Urothelium cell line (cell line): ENCODE measurements at regions not wholly inside any gene's neighbourhood (a gene's known extent, or its start where the extent isn't known, plus 50 kb on each side); places are given as distances from the start of the nearest gene placed in this dataset.
"Not testable (repeated sequence)": the region's sequence is repeated elsewhere in the genome, so short reads cannot be mapped to it uniquely, and the experiment has no call there.

Source experiments
- DNase-seq: peaks from one replicate; pipeline ENCODE4 v3.0.0; 2011; ENCODE audit warnings: low spot score, mixed read lengths
- FAIRE-seq: peaks from 2 replicates; lab custom pipeline; 2011; peaks lifted over from hg19 to GRCh38; lab: Jason Lieb, UNC

DNA sequence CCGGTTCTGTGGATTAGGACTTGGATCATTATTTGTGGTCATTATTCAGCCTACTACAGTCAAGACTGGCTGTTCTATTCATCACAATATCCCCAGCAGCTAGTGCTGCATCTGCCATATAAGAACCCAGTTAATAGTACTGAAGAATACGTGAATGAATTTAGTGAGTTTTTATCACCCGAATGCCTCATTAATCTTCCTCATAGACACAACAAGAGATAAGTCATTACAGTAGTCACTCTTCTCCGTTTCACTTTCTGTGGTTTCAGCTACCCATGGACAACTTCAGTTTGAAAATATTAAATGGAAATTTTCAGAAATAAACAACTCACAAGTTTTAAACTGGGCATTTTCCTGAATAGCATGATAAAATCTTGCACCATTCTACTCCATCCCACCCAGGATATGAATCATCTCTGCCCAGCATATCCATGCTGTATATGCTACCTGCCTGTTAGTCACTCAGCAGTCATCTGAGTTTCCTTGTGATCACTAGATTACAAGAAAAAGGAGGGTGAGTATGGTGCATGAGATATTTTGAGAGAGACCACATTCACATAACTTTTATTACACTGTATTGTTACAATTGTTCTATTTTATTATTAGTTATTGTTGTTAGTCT is 363.7 kb upstream of the CHAC2 start:
- DNase-seq, result peak; percentile 50
- peak; percentile 65 for FAIRE-seq

DNA sequence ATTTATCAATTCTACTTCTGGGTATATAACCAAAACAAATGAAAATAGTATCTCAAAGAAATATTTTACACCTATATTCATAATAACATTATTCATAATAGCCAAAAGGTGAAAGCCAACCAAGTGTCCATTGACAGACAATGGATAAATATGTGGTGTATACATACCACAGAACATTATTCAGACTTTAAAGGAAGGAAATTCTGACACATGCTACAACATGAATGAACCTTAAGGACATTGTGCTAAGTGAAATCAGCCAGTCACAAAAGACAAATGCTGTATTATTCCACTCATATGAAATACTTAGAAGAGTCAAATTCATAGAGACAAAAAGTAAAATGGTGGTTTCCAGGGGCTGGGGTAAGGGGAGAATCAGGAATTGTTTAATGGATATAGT is 370.5 kb upstream of the CHAC2 start:
- no peak for FAIRE-seq
- no peak for DNase-seq

DNA sequence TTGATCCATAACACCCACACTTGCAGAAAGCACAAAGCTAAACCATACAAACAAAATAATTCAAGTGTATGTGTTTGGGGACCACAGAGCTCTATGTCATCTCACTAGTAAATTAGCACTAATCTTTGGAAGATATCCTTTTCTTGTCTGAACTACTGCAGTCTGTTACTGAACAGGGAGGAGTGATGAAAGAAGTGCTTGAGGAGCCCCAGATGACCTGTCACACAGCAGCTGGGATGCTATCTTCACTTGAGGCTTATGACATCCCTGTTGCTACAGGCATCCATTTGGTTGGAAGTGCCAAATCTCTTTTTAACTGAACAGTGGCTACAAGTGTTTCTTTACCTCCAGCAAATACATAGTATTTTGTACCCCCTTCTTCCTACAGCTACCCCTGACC is 386.3 kb upstream of the CHAC2 start:
- FAIRE-seq, result no peak

DNA sequence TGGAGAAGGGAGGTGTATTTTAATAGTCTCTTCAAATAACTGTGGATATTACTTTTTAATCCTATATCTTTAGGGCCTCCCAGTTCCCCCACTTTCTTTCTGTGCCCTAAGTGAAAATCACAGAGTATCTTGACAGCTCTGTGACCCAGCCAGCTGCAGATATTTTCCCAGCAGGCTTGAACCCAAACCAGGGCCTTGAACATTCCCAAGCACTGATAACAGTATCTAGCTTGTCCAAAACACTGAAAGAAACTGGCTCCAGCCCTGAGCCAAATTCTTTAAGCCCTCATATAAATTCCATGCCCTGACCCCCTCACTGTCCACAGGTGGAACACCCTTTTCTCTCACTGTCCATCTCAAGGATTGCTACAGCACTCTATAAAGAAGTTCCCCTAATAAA is 388.1 kb upstream of the CHAC2 start:
- DNase-seq (no peak), FAIRE-seq (no peak)

More for the DNA sequence above, 386.3 kb upstream of the CHAC2 start:
- DNase-seq, result no peak

DNA sequence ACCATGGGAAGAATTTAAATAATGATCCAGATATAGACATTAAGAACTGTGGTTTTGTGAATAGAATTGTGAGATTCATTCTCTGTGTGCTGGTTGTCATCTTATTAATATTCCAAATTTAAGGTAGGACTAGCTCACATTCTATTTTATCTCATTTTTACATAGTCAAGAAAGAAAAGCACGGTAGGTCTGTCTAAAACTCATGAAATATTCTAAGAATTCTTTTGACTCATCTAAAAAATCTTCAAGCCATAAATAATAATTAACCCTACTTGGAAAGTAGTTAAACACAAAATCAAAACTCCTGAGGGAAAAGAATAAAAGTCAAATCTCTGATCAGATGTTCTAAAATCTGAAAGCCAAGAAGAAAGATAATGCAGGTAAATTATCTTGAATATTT is 388.8 kb upstream of the CHAC2 start:
- FAIRE-seq, result no peak
- DNase-seq, result no peak

DNA sequence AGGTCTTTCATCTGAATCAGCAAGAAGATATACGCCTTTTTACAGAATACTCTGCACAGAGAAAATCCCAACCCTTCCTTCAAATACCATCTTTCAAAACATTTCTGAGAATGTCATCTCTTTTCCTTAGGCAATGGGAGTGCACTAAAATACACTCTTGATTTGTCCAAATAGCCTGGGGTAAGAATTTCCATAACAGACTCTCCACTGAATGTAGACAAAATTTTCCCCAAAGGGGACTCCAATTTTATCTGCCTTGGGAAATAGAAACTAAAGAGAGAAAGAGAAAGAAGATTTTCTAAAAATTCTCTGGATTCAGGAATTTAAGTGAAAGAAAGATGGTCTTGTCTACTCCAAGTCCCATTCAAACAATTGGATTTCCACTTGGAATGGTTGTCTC is 394.5 kb upstream of the CHAC2 start:
- FAIRE-seq (no peak), DNase-seq (no peak)

DNA sequence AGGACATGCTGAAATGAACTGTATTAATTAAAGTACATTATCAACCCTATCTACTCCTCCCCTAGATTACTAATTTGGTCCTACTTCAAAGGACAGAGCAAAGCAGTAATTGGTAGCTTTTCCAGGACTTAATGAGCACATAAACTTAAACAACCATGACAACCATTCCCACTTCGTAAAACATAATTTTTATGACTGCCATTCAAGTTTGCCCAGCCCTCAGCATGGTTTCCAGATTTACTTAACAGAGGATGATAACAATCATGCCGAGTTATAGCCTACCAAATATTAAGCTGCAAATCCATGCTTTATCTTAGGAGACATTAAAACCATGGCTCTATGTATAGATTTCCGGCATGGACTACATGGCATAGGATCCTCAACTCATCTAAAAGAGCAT is 401.1 kb upstream of the CHAC2 start:
- no peak for FAIRE-seq
- DNase-seq, result no peak

DNA sequence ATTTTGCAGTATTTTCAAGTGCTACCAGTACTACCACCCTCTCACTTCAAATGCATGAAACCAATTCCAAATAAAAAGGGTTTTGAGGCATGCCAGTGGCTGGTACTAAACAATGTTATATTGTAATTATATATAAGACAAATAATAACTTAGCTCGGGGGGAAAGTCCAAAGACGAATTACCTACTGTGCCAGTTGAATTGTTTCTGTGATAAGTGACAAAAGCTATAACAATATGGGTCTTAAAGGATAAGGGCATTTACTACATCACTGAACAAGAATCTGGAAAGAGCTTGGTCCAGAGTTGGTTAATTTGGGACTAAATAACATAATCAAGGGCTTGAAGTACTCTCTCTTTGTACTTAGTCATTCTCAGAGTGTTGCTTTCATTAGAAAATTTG is 404.7 kb upstream of the CHAC2 start:
- DNase-seq, result no peak
- no peak for FAIRE-seq

DNA sequence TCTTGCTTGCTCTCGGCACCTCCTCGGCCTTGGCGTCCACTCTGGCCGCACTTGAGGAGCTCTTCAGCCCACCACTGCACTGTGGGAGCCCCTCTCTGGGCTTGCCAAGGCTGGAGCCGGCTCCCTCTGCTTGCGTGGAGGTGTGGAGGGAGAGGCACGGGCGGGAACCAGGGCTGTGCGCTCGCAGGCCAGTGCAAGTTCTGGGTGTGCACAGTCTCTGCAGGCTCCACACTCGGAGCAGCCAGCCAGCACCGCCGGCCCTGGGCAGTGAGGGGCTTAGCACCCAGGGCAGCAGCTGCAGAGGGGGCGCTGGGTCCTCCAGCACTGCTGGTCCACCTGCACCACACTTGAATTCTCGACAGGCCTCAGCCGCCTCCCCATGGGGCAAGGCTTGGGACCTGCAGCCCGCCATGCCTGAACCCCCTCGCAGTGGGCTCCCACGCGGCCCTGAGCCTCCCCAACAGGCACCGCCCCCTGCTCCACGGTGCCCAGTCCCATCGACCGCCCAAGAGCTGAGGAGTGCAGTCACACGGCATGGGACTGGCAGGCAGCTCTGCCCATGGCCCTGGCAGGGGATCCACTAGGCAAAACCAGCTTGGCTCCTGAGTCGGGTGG is 411.2 kb upstream of the CHAC2 start:
- no peak for FAIRE-seq
- no peak for DNase-seq

DNA sequence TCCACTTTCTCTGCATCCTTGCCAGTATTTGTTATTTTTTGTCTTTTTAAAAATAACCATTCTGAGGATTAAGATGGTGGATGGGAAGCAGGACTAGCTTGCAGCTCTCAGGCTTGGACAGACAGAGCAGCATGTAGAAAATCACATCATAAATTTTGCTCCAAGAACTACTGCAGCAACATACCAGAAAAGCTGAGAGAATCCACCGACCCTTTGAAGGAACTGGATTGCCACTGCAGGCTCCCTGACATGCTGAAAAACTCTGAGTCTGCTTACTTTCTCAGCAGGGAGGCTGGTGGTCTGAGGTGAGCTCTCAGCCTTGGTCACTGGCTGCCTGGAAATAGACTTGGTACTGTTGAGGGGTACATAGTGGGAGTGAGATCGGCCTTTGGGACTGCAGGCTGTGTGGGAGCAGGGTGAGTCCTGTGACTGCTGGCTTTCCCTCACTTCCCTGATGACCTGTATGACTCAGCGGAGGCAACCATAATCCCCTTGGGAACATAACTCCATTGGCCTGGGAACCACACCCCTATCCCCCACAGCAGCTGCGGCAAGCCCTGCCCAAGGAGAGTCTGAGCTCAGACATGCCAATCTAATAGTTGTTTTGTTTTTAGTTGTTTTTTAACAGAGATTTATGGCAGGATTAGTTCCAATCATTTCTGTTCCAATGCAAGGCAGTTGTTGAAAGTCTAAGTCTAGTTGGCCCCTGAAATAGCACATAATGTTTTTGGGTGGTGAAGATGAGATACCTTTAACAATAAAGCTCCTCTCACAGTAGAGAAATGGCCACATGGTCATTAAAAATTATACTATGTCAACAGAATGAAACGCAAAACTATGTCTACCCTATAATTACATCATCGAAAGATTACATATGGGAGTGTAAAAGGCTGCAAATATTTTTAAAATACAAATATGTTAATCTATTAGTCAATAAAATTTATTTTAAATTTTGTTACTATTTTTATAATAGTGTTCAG is 414.2 kb upstream of the CHAC2 start:
- DNase-seq (peak; percentile 30), FAIRE-seq (peak; percentile 92)

DNA sequence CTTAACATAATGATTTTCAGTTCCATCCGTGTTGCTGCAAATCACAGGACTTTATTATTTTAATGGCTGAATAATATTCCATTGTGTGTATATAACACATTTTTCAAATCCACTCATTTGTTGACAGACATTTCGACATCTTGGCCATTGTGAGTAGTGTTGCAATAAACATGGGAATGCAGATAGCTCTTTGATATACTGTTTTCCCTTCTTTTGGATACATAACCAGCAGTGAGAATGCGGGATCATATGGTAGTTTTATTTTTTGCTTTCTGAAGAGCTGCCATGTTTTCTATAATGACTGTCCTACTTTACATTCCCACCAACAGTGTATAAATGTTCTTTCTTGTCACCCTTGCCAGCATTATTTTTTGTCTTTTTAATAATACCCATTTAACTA is 420.3 kb upstream of the CHAC2 start:
- DNase-seq, result no peak

DNA sequence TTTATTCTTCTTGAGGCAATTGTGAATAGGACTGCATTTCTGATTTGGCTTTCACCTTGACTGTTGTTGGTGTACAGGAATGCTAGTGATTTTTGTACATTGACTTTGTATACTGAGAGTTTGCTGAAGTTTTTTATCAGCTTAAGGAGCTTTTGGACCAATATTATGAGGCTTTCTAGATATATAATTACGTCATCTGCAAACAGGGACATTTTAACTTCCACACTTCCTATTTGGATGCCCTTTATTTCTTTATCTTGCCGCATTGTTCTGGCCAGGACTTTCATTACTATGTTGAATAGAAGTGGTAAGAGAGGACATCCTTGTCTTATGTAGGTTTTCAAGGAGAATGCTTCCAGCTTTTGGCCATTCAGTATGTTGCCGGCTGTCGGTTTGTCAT is 425.4 kb upstream of the CHAC2 start:
- DNase-seq, result no peak
- FAIRE-seq, result no peak

More for the DNA sequence above, 420.3 kb upstream of the CHAC2 start:
- FAIRE-seq, result no peak

DNA sequence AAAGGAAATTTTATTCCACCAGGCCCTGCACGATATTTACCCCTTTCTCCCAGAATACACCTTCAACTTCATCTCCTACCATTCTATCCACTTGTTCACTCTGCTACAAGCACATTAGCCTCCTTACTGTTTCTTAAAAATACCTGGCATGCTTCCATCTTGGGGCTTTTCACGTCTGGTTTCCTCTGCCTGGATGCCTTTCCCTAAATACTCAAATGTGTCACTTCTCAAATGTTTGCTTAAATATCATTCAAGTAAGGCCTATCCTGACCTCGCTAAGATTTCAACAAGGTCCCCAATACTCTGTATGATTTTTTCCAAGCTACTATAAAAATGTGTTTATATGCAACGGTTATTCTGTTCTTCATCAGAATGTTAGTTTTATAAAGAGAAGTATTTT is 433.0 kb upstream of the CHAC2 start:
- DNase-seq (no peak), FAIRE-seq (no peak)

DNA sequence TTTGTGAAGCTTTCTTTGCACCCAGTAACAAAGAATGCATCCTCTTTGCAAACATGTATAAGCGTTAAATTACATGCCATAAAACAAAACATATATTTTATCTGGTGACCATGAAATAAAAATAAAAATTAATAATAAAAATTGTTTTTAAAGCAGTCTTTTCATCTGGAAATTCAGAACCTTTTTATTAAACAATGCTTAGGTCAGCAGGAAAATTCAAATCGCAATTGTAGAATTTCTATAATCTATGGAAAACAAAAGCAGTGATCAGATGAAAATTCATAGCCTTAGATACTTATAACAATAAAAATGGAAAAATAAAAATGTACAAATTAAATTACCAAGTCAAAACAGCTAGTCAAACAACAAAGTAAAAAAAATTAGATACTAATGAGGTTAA is 435.9 kb upstream of the CHAC2 start:
- DNase-seq (no peak), FAIRE-seq (no peak)

DNA sequence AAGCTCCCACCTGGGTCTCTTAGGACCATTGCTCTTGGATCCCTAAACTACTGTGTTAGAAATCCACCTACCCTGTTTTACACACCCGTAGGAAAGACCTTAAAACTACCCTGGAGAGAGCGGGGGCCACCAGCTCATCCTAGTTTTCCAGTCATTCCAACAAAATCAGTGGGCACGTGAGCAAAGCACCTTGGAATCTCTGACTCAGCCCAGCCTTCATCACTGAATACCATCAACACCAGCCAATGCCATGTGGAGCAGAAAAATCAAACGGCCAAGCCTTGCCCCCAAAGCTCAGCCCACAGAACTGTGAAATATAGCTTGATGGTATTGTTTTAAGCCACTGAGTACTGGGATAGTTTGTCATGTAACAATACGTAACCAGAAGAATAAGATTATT is 449.7 kb upstream of the CHAC2 start:
- FAIRE-seq, result no peak
- peak; percentile 40 for DNase-seq

DNA sequence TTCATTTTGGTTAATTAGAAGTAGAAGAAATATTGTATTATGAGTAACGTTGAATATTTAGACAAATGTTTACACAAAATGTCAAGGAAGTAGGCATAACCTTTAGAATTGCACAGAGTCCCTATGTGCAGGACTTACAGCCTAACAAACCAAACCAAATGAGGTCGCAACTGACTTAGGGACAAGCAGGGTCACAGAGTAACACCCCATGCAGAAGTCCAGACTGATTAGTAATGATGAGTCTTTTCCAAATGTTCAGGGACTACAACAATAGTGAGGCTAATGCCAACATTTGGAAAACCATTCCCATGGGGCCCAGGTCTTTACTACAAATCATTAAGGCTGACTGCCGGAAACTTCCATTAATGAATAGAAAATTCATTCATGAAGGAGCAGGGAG is 452.5 kb upstream of the CHAC2 start:
- FAIRE-seq, result no peak
- no peak for DNase-seq

DNA sequence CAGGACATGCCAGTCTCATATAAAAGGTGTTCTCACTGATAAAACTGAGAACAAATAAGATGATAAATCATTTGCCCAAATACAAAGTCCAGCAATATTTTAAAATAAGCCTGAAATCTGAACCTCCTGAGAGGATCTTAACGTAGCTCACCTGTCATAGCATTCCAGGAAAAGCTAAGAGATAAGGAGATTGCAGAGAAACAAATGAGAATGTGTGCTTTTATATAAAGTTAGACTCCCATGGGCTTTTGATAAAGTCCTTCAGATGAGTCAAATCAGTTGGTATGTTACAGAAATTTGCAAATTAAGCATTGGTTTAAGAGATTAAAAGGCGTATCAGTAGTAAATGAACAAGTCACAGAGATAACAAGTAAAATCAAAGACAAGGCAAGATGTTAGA is 452.9 kb upstream of the CHAC2 start:
- no peak for FAIRE-seq
- DNase-seq, result no peak

DNA sequence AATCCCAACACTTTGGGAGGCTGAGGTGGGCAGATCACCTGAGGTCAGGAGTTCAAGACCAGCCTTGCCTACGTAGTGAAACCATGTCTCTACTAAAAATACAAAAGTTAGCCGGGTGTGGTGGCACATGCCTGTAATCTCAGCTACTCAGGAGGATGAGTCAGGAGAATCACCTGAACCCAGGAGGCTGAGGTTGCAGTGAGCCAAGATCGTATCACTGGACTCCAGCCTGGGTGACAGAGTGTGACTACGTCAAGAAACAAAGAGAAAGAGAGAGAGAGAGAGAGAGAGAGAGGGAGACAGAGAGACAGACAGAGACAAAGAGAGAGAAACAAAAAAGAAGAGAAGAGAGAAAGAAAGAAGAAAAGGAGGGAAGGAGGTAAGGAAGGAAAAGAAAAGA is 454.0 kb upstream of the CHAC2 start:
- DNase-seq, FAIRE-seq: not testable (repeated sequence)

DNA sequence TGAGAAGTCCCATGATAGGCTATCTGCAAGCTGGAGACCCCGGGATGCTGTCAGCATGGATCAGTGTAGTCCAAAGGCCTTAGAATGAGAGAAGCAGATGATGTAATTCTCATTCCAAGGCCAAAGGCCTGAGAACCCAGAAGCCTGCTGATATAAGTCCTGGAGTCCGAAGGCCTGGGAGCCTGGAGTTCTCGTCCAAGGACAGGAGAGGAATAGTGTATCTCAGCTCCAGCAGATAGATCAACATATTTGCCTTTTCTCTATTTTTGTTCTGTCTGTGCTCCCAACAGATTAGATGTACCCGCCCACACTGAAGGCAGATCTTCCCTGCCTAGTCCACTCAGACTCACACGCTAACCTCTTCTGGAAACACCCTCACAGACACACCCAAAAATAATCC is 454.9 kb upstream of the CHAC2 start:
- FAIRE-seq (no peak), DNase-seq (no peak)

DNA sequence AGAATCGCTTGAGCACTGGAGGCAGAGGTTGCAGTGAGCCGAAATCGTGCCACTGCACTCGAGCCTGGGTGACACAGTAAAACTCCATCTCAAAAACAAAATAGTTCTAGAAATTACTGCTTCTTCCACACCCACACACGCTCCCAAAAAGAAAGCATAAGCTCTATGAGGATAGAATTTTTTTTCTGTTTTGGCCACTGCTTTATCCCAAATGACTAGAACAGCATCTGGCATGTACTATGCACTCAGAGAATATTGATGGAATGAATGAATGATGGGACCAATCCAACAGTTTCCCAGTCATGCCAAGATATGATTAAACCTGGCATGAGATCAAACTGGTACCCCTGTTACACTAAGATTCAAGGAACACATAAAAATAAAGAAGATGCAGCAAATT is 455.4 kb upstream of the CHAC2 start:
- FAIRE-seq, result no peak
- DNase-seq, result no peak

DNA sequence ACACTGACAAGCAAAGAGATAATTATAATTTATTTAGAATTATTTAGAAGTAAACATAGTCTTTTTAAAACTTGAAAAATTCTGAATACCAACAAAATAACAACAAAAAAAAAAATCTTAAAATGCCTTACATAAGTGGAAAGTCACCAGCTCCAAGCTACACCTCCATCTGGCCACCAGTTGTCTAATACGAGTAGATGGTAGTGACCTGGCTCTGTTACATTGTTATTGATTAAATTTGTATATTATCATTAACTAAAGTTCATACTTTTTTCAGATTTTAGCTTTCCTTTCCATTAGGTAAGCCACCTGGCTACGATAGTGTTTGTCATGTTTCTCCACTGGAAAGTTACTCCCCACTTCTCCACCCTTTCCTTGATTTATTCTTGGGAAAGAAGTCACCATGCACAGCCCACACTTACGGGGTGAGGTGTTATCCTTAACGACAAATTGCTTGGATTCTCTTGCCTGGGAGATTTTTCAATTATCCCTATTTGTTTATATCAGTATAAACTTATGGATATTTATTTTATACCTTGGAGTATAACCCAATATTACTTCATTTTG is 464.5 kb upstream of the CHAC2 start:
- DNase-seq, result no peak
- FAIRE-seq, result no peak

DNA sequence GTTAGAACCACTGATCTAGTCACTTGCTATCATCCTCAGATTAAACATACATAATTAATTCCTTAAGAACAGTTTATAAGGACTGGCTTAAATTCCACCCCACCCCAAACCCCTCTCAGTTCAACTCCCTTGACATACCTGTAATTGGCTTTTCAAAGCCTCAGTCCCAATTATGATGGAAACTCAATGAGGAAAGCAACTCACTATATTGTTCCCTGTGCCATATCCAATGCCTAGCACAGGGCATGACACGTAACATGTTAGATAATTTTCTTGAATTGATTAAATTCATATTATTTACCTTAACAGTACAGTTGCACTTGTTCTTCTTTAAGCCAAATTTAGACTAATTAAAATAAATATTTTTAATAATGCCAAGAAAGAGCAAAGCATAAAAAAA is 465.1 kb upstream of the CHAC2 start:
- FAIRE-seq (no peak), DNase-seq (no peak)
